COLO829 (cell line): ENCODE measurements at regions not wholly inside any gene's neighbourhood (a gene's known extent, or its start where the extent isn't known, plus 50 kb on each side); places are given as distances from the start of the nearest gene placed in this dataset.

Experiments used
- DNase-seq: peaks from one replicate; pipeline ENCODE4 v3.0.0; 2012; ENCODE audit warnings: low spot score

- no peak for DNase-seq
These were observed 632.5 kb upstream of the GNPDA2 start for GRCh38 chr4:45358573-45359506.

- DNase-seq = no peak
These were observed 626.8 kb upstream of the GNPDA2 start for GRCh38 chr4:45353161-45353560.

GRCh38 chr4:45350438-45350837 is 624.1 kb upstream of the GNPDA2 start:
- DNase-seq = peak; percentile 2

- no peak for DNase-seq
These were observed 623.5 kb upstream of the GNPDA2 start for GRCh38 chr4:45349859-45350258.

GRCh38 chr4:45346816-45347435 is 620.6 kb upstream of the GNPDA2 start:
- no peak for DNase-seq

- DNase-seq = no peak
These were observed 619.2 kb upstream of the GNPDA2 start for GRCh38 chr4:45345558-45345957.

- DNase-seq = no peak
These were observed 605.4 kb upstream of the GNPDA2 start for GRCh38 chr4:45331802-45332201.

GRCh38 chr4:45327544-45327943 is 601.2 kb upstream of the GNPDA2 start:
- DNase-seq = no peak

GRCh38 chr4:45324455-45325417 is 598.4 kb upstream of the GNPDA2 start:
- DNase-seq = no peak

GRCh38 chr4:45323453-45324058 is 597.2 kb upstream of the GNPDA2 start:
- no peak for DNase-seq

GRCh38 chr4:45317739-45318138 is 591.4 kb upstream of the GNPDA2 start:
- DNase-seq = no peak

- no peak for DNase-seq
These were observed 590.9 kb upstream of the GNPDA2 start for GRCh38 chr4:45317276-45317675.

GRCh38 chr4:45316257-45316656 is 589.9 kb upstream of the GNPDA2 start:
- no peak for DNase-seq

GRCh38 chr4:45302828-45303227 is 576.5 kb upstream of the GNPDA2 start:
- DNase-seq = no peak

- DNase-seq = no peak
These were observed 568.1 kb upstream of the GNPDA2 start for GRCh38 chr4:45294464-45294863.

- no peak for DNase-seq
These were observed 567.0 kb upstream of the GNPDA2 start for GRCh38 chr4:45293335-45293734.

- no peak for DNase-seq
These were observed 566.5 kb upstream of the GNPDA2 start for GRCh38 chr4:45292844-45293243.

GRCh38 chr4:45284400-45285085 is 558.2 kb upstream of the GNPDA2 start:
- DNase-seq = no peak

- no peak for DNase-seq
These were observed 557.0 kb upstream of the GNPDA2 start for GRCh38 chr4:45283352-45283751.

GRCh38 chr4:45280121-45280520 is 553.8 kb upstream of the GNPDA2 start:
- no peak for DNase-seq

GRCh38 chr4:45275862-45276261 is 549.5 kb upstream of the GNPDA2 start:
- no peak for DNase-seq
